Islet of Langerhans (tissue), 1 donor: ENCODE measurements at regions not wholly inside any gene's neighbourhood (a gene's known extent, or its start where the extent isn't known, plus 50 kb on each side); places are given as distances from the start of the nearest gene placed in this dataset.
A peak's percentile ranks its signal among the peaks of the same experiment; 100 is the strongest.

Source experiments
- FAIRE-seq: peaks from one replicate; lab custom pipeline; 2011; peaks lifted over from hg19 to GRCh38; lab: Jason Lieb, UNC

DNA sequence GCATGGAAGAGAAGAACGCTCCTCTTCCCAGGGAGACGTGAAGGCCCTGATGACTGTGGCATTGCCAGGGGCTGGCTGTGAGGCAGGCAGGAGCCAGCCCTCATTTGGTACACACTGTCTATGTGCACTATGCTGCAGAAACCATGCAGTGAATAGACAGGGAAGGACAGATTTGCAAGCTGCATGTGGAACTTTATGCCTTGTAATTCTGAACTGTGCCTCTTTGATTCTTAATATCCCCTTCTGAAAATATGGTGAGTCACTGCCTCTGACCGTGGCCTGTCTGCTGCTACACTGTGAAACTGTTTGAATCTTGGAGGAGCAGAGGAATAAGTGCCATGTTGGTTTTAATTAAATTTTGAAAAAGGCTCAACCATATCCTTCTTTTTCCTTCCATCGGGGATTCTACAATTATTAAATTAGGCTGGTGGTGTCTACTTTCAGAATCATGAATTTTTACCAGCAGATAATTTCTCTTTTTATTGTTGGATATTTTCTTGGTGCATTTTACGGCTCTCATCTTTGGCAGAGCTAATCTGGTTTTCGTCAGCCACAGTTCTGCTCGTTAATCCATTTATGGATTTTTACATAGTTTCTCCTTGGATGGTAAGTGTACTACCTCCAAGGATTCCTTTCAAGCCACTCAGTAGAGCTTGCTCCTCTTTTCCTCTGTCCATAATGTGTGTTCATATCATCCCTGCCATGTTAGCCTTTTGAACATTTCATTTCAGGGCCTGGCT, 301.0 kb upstream of the SLC35B3 start:
- no peak for FAIRE-seq

DNA sequence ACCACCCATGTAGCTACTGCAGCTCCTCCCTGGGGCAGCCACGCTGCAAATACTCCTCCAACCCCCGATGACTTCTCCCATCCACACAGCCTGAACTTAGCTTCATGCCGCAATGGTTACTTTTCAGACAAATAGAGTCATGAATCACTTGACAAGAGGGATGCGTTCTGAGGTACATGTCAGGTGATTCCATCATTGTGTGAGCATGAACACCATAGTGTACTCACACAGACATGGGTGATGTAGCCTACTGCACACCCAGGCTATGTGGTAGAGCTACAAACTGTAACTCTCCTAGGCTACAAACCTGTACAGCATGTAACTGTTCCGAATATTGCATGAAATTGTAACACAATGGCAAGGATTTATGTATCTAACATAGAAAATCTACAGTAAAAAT, 298.5 kb upstream of the SLC35B3 start:
- FAIRE-seq, result no peak

DNA sequence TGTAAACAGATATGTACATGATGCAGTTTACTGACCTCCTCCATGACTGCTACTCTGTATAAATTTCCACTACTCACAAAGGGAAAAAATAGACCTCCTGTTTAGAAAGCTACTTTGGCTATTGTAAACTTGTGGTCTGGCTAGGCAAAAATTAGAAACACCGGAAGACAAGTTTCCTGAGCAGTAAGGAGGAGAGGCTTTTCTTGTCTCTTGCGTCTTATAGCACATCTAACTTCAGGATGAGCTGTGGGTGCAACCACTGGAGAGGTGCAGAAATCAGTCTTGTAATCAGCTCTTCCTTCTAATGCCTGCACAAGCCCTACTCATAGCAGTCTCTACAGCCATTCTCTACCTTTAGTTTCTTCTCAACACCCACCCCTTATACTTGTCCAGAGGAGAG, 296.5 kb upstream of the SLC35B3 start:
- FAIRE-seq, result no peak

GRCh38 chr6:8710668-8711431, 275.5 kb upstream of the SLC35B3 start:
- peak; percentile 9 for FAIRE-seq

DNA sequence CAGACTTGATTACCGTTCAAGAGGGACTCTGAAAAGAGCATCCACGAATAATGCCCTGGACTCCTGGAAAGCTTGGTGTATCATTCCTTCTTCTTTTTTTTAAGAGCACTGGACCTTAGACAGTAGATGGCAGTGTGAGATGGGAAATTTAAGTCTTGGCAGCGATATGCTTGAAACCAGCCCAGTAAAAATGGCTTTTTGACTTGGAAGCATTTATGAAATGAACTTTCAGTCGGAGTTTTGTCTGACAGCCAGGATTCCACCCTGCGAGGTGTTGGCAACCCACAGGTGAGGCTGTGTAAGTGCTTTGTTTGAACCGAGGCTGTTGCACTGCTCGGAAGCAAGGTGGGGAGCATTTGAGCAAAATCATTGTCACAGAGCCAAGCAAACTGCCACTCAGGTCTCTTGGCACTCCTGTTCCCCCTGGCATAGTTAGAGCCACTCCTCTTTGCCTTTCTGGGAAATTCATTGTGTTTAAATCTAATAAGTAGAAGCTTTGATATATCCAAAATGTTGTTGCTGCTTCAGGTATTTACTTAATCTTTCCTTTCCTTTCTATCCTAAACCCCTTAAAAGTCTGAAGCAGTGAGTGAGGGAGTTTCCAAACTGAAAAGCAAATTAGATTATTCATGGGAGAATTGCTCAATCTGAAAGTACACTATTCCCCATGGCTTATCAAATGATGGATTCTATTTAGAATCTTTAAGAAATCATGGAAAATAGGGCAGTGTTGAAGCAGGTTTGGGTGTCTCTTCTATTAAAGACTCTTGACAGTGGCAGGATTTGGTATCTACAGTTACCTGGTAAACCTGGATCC, 272.8 kb upstream of the SLC35B3 start:
- peak; percentile 96 for FAIRE-seq

- no peak for FAIRE-seq
These were observed 272.0 kb upstream of the SLC35B3 start for GRCh38 chr6:8707369-8707768.

DNA sequence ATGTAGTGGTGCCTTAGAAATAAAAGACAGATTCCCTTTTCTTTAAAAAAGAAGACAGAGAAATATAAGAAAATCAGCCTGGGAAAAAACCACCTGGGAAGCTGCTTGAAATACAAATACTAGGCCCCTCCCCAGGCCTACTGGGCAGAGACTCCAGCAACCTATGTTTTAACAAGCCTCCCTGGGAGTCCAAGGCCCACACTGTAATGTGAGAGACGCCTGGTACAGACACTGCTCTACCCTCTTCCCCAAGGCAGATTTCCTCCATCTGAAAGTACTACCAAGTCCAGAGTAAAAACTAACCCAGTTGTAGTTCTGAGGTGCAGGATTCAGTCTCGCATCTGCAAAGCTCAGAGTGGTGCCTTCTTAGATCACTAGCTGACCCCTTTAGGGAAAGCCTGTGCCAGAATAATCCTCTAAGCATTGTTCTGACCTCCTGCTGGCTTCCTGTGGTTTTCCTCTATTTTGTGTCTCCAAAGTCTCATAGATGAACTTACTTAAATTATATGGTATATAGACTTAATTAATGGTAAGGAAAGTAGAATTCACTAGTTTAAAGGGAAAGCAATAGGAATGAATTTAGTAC, 270.2 kb upstream of the SLC35B3 start:
- no peak for FAIRE-seq

DNA sequence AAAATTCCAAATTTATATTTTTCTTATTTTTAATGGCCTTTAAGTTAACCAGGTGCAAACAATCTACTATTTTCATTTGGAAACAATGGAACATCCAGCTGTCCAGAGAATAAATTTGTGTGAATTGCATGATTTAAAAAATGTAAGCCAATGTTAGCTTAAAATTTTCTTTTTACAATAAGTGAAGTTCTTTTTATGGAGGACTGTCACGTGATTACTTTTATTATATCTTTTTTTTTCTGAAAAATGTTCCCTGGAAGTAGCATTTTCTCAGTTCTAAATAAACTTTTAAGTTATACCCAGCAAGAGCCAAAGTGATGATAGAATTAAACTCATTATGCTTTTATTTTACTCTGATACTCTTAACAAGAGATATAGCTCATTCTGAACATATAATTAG, 267.7 kb upstream of the SLC35B3 start:
- FAIRE-seq, result no peak

- no peak for FAIRE-seq
These were observed 253.5 kb upstream of the SLC35B3 start for GRCh38 chr6:8688821-8689220.

GRCh38 chr6:8686077-8686476, 250.7 kb upstream of the SLC35B3 start:
- FAIRE-seq, result no peak

DNA sequence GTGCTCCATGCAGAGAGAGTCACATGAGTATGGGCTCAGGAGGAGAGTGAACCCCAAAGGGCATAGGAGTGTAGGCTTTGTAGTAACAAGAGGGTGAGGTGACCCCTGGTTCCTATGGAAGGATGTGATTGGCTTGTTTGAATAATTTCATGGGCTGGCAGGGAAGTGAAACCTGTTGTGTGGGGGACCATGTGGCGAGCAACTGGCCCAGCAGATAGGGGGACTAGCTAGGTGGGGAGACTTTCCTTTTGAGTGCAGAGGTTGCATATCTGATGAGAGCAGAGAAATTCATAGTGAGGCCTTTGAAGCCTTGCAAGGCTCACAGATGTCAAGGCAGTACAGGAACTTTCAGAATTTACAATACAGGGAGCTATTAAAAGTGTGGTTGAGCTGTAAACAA, 247.9 kb upstream of the SLC35B3 start:
- FAIRE-seq, result no peak

DNA sequence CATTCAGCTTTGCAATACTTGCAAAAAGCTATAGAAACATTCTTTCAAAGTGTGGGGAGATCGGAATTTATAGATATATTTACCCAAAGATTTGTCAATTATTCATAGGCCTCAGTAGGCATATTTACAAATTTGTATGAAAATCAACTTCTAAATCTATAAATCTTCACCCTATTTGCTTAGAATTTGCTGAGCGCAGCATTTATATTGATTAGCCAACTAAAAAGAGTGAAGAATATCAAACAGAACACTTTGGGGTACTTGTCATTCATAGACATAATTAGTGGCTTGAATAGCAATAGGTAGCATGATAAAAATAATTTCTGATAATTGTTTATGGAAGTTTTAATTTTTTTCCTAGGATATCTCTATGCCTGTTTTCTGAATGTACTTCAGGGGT, 244.5 kb upstream of the SLC35B3 start:
- no peak for FAIRE-seq

DNA sequence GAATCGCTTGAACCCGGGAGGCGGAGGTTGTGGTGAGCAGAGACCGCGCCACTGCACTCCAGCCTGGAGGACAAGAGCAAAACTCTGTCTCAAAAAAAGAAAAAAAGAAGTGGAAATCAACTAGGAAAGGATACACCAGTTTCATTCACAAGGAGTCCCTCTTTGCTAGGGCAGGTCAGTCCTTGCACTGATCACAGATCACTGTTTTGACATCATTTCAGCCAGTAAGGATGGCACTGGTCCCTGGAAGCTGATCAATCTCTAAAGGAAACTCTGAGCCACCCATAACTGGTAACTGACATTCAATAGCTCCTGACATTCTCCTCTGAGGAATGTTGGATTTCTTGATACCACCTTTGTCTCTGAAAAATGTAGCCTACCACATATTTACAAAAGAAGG, 243.1 kb upstream of the SLC35B3 start:
- no peak for FAIRE-seq

DNA sequence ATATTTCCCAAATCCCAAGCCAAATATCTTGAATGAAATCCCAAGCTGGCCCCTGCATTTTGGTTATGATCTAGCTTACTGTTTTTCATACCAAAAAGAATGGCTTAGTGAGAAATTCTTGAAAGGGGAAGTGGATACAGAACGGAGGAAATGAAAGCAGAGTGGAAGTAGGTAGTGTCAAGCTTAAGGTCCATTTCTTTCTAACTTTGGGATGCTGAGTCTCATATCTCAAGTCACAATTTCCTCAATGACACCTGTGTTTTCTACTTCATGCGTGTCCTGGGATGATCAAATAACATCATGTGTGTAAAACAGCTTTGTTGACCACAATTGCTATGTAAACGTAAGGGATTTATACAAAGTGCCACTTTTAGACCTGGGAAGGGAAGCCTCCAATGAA, 238.8 kb upstream of the SLC35B3 start:
- no peak for FAIRE-seq

DNA sequence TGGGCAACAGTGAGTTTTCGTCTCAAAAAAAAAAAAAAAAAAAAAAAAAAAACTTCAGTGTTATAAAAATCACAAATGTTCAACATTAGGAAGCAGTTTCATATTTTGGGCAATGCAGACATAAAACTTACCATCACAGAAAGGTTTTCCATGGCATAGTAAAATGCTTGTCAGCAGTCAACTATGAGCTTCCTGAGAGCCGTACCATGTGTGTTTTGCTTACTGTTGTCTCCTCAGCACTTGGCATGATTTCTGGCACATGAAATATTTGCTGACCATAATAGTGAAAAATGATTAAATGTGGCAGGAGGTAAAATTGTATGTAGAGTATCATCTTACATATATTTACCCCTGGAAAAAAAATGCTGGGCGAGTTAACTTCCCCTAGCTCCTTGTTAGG, 237.5 kb upstream of the SLC35B3 start:
- FAIRE-seq, result no peak

- no peak for FAIRE-seq
These were observed 235.4 kb upstream of the SLC35B3 start for GRCh38 chr6:8670792-8671191.

- no peak for FAIRE-seq
These were observed 229.4 kb upstream of the SLC35B3 start for GRCh38 chr6:8664700-8665099.

DNA sequence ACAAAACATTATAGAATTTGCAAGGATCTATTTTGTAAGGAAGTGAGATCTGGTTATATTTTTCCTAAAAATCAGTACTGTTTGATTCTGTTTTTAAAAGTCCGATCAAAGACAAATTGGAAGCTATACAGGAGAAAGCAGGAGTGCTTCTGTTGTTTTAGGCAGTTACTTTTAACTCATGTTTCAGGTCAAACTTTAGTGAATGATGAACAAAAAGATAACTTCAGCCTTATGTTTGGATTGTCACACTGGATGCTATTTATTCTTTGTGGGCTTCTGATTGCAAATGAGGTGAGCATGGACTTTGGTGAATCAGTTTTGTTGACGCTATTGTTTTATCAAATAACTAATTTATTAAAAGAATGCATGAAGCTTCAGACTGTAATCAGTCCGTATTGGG, 228.7 kb upstream of the SLC35B3 start:
- no peak for FAIRE-seq

- no peak for FAIRE-seq
These were observed 224.3 kb upstream of the SLC35B3 start for GRCh38 chr6:8659404-8660189.

- FAIRE-seq, result no peak
These were observed 223.1 kb upstream of the SLC35B3 start for GRCh38 chr6:8658416-8658815.

GRCh38 chr6:8657522-8657921, 222.2 kb upstream of the SLC35B3 start:
- no peak for FAIRE-seq
